ENCODE measurements at regions not wholly inside any gene's neighbourhood (a gene's known extent, or its start where the extent isn't known, plus 50 kb on each side); places are given as distances from the start of the nearest gene placed in this dataset.

DNA sequence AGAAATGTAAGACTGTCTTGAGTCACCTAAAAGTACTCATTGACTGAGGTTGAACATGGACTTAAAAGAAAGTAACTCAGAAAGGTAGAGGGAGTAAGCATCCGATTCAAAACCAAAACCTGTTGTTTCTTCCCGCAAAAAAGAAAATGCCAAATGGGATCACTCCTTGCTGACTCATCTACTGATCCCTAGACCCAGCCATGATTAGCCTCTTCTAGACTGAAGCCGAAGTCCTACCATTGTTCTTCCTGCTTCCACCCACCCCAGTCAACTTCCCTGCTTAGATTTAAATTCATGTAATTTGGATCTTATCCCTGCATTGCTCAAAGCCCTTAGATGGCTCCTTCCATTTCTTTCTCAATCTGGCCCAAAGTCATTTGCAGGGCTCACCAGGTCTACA is 760.5 kb upstream of the SOX9 start:
- TF ChIP-seq MYC (IDR thresholded peaks at IDR 0.05; ENCODE audit: low read depth, low read length), result no peak
- TF ChIP-seq GATA2 (IDR thresholded peaks at IDR 0.05; ENCODE audit: insufficient read depth, insufficient read length, low read depth, low read length), result no peak
- no peak for TF ChIP-seq POLR2AphosphoS5 (IDR thresholded peaks at IDR 0.05; ENCODE audit: insufficient read depth, low read depth, low read length)
- no TSS peak for BruUV-seq (replicated peaks)
- Histone ChIP-seq H3K27me3 (ENCODE audit: control insufficient read depth in 2 of 2, insufficient read depth in 2 of 2, low read length in 2 of 2) (no peaks in the 10 kb centered on the region), H3K79me2 (ENCODE audit: control insufficient read depth, insufficient read depth, low read length) (no peaks in the 10 kb centered on the region), H3K9me1 (replicated peaks; ENCODE audit: control insufficient read depth, extremely low read depth, insufficient read depth, low read length) (no peaks in the 10 kb centered on the region), H3K4me2 (ENCODE audit: insufficient read depth, low read length) (no peak overlapping the region), H3K9me3 (replicated peaks; ENCODE audit: control insufficient read depth, insufficient read depth, low read length) (no peaks in the 10 kb centered on the region), H3K27ac (ENCODE audit: insufficient read depth, low read depth, low read length) (no peak overlapping the region), H2AFZ (ENCODE audit: low read depth, low read length) (no peak overlapping the region), H3K36me3 (ENCODE audit: control insufficient read depth in 2 of 2, extremely low read depth in 1 of 2, insufficient read depth in 2 of 2, low read length in 2 of 2) (no peaks in the 10 kb centered on the region), H3K9ac (replicated peaks; ENCODE audit: extremely low read depth, insufficient read depth, low read length) (no peak overlapping the region), H3K4me1 (ENCODE audit: control insufficient read depth, extremely low read depth, insufficient read depth, low read length) (no peaks in the 10 kb centered on the region), H3K4me3 (replicated peaks in 1 of 3; ENCODE audit: insufficient read depth in 1 of 3, low read depth in 1 of 3, low read length in 3 of 3) (no peak overlapping the region), H4K20me1 (replicated peaks; ENCODE audit: control insufficient read depth, extremely low read depth, insufficient read depth, low read length) (no peaks in the 10 kb centered on the region)
- FAIRE-seq (no peak), DNase-seq (ENCODE audit: low read depth, low spot score) (no peak)
- ChIA-PET POLR2A (no interaction called here), CTCF (no interaction called here)
- intact Hi-C loops (cut with micrococcal nuclease) (no loop called here), dilution Hi-C loops (cut with MboI; ENCODE audit: extremely low pct_ligation_motif_present, low sequenced_read_pairs) (no loop called here)

DNA sequence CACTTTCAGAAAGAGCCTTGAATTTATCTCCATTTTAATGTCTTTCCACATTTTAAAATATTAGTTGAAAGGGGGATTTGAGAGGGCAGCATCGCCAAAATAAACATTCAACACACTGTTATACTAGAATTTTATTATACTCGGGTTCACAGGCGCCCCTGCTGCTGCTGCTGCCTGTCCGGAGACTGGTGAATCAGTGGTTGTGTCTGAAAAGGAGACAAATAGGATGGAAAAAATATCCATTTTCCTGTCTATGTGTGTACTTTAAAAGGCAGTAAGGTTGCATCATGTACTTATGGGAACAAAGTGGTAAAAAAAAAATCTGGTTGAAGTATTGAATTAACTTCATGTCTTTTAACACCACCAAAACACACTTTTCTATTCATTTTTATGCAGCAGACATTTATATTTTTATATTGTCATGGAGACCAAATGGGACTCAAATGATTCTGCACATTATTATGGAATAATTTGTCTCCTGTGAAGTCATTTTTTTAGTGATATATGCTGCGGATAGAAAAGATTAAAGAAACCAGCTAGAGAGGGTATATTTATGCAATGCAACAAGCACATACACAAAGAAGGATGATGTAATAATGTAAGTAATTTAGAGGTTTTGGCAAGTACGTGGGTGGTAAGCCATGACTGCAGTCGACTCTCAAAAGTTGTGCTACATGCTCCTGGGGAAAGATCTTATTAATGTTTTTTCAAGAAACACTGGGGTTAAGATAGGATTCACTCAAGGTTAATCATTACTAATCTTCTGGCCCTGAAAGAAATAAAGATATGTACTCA is 759.0 kb upstream of the SOX9 start:
- Histone ChIP-seq H3K27ac (ENCODE audit: insufficient read depth, low read depth, low read length) (no peak overlapping the region), H3K9me3 (replicated peaks; ENCODE audit: control insufficient read depth, insufficient read depth, low read length) (no peaks in the 10 kb centered on the region), H3K27me3 (ENCODE audit: control insufficient read depth in 2 of 2, insufficient read depth in 2 of 2, low read length in 2 of 2) (no peaks in the 10 kb centered on the region), H3K4me2 (ENCODE audit: insufficient read depth, low read length) (no peak overlapping the region), H3K9ac (replicated peaks; ENCODE audit: extremely low read depth, insufficient read depth, low read length) (no peak overlapping the region), H3K4me1 (ENCODE audit: control insufficient read depth, extremely low read depth, insufficient read depth, low read length) (no peaks in the 10 kb centered on the region), H4K20me1 (replicated peaks; ENCODE audit: control insufficient read depth, extremely low read depth, insufficient read depth, low read length) (no peaks in the 10 kb centered on the region), H3K9me1 (replicated peaks; ENCODE audit: control insufficient read depth, extremely low read depth, insufficient read depth, low read length) (no peaks in the 10 kb centered on the region), H3K4me3 (replicated peaks in 1 of 3; ENCODE audit: insufficient read depth in 1 of 3, low read depth in 1 of 3, low read length in 3 of 3) (no peak overlapping the region), H3K79me2 (ENCODE audit: control insufficient read depth, insufficient read depth, low read length) (no peaks in the 10 kb centered on the region), H2AFZ (ENCODE audit: low read depth, low read length) (no peak overlapping the region), H3K36me3 (ENCODE audit: control insufficient read depth in 2 of 2, extremely low read depth in 1 of 2, insufficient read depth in 2 of 2, low read length in 2 of 2) (no peaks in the 10 kb centered on the region)
- BruUV-seq (replicated peaks), result no TSS peak
- FAIRE-seq (no peak), DNase-seq (ENCODE audit: low read depth, low spot score) (no peak)
- intact Hi-C loops (cut with micrococcal nuclease), result no loop called here
- CTCF ChIA-PET, result no interaction called here
- POLR2A ChIA-PET, result no interaction called here
- TF ChIP-seq POLR2A (IDR thresholded peaks at IDR 0.05; ENCODE audit: low read depth, low read length) (no peak), EZH2 (IDR thresholded peaks at IDR 0.05; ENCODE audit: borderline replicate concordance, low read depth, low read length, severe bottlenecking) (no peak), FOS (IDR thresholded peaks at IDR 0.05; ENCODE audit: borderline replicate concordance, insufficient read depth, low read length) (no peak), MYC (IDR thresholded peaks at IDR 0.05; ENCODE audit: low read depth, low read length) (no peak), JUN (IDR thresholded peaks at IDR 0.05; ENCODE audit: borderline replicate concordance, insufficient read depth, insufficient read length, low read depth) (no peak), POLR2AphosphoS5 (IDR thresholded peaks at IDR 0.05; ENCODE audit: insufficient read depth, low read depth, low read length) (no peak), GATA2 (IDR thresholded peaks at IDR 0.05; ENCODE audit: insufficient read depth, insufficient read length, low read depth, low read length) (no peak)
- TF ChIP-seq, protein P1, sequence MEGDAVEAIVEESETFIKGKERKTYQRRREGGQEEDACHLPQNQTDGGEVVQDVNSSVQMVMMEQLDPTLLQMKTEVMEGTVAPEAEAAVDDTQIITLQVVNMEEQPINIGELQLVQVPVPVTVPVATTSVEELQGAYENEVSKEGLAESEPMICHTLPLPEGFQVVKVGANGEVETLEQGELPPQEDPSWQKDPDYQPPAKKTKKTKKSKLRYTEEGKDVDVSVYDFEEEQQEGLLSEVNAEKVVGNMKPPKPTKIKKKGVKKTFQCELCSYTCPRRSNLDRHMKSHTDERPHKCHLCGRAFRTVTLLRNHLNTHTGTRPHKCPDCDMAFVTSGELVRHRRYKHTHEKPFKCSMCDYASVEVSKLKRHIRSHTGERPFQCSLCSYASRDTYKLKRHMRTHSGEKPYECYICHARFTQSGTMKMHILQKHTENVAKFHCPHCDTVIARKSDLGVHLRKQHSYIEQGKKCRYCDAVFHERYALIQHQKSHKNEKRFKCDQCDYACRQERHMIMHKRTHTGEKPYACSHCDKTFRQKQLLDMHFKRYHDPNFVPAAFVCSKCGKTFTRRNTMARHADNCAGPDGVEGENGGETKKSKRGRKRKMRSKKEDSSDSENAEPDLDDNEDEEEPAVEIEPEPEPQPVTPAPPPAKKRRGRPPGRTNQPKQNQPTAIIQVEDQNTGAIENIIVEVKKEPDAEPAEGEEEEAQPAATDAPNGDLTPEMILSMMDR (IDR thresholded peaks at IDR 0.05; ENCODE audit: extremely low read depth in 1 of 2, insufficient read depth in 1 of 2, low read depth in 1 of 2, low read length in 2 of 2), result no peak
- TF ChIP-seq, protein P2, sequence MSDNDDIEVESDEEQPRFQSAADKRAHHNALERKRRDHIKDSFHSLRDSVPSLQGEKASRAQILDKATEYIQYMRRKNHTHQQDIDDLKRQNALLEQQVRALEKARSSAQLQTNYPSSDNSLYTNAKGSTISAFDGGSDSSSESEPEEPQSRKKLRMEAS (IDR thresholded peaks at IDR 0.05; ENCODE audit: insufficient read depth, insufficient read length), result no peak
- dilution Hi-C loops (cut with MboI; ENCODE audit: extremely low pct_ligation_motif_present, low sequenced_read_pairs), result no loop called here

All from endothelial cell of umbilical vein (primary cell).